ACC112 (cell line): ENCODE measurements at regions not wholly inside any gene's neighbourhood (a gene's known extent, or its start where the extent isn't known, plus 50 kb on each side); places are given as distances from the start of the nearest gene placed in this dataset.
A peak's percentile ranks its signal among the peaks of the same experiment; 100 is the strongest.
"Not testable (repeated sequence)": the region's sequence is repeated elsewhere in the genome, so short reads cannot be mapped to it uniquely, and the experiment has no call there.

Experiments used
- H2AFZ ChIP-seq: fragments of 200-600 bp; sonication (generic); one replicate; pipeline ENCODE4 v1.6.0; 2017; ENCODE audit warnings: antibody characterized with exemption, low read length; ENCODE audit not compliant: unreplicated experiment
- H3K27ac ChIP-seq: fragments of 200-600 bp; sonication (generic); 2 replicates; pipeline ENCODE4 v1.5.1; 2014; ENCODE audit warnings: low read depth, mild to moderate bottlenecking, antibody characterized with exemption, low read length, moderate library complexity
- H3K27me3 ChIP-seq: fragments of 200-600 bp; sonication (generic); 2 replicates; pipeline ENCODE4 v1.6.1; 2014; ENCODE audit warnings: mild to moderate bottlenecking, antibody characterized with exemption, low read length, moderate library complexity, mixed read lengths; ENCODE audit not compliant: insufficient read depth
- H3K36me3 ChIP-seq: fragments of 200-600 bp; sonication (generic); 2 replicates; pipeline ENCODE4 v1.6.1; 2016; ENCODE audit warnings: mild to moderate bottlenecking, antibody characterized with exemption, low read length, moderate library complexity, mixed read lengths; ENCODE audit not compliant: insufficient read depth
- H3K4me1 ChIP-seq: fragments of 200-600 bp; sonication (generic); one replicate; pipeline ENCODE4 v1.6.1; 2016; ENCODE audit warnings: low read length, mixed read lengths; ENCODE audit not compliant: insufficient read depth, unreplicated experiment, control insufficient read depth
- H3K4me3 ChIP-seq: fragments of 200-600 bp; sonication (generic); 2 replicates; pipeline ENCODE4 v1.5.1; 2014; ENCODE audit warnings: mild to moderate bottlenecking, low read depth, low read length
- H3K79me2 ChIP-seq: fragments of 200-600 bp; sonication (generic); one replicate; pipeline ENCODE4 v1.6.0; 2016; ENCODE audit warnings: low read length; ENCODE audit not compliant: control insufficient read depth, unreplicated experiment, insufficient read depth

- Histone ChIP-seq H2AFZ (no peak overlapping the region), H3K4me1 (peaks cover 25% of the 10 kb centered on the region), H3K36me3 (no peaks in the 10 kb centered on the region), H3K4me3 (no peak overlapping the region), H3K27me3 (no peaks in the 10 kb centered on the region), H3K27ac (no peak overlapping the region), H3K79me2 (no peaks in the 10 kb centered on the region)
Measured at GRCh38 chr21:14615359-14615974, 69.4 kb upstream of the SAMSN1 start.

GRCh38 chr21:14614287-14614686, 68.2 kb upstream of the SAMSN1 start:
- H3K4me1 ChIP-seq: peaks cover 25% of the 10 kb centered on the region
- H3K27ac ChIP-seq: no peak overlapping the region
- no peak overlapping the region for H2AFZ ChIP-seq
- H3K79me2 ChIP-seq: no peaks in the 10 kb centered on the region
- H3K4me3 ChIP-seq: no peak overlapping the region
- no peaks in the 10 kb centered on the region for H3K36me3 ChIP-seq
- H3K27me3 ChIP-seq: no peaks in the 10 kb centered on the region

GRCh38 chr21:14613486-14614224, 67.5 kb upstream of the SAMSN1 start:
- H3K4me3 ChIP-seq: no peak overlapping the region
- H3K4me1 ChIP-seq: peaks cover 25% of the 10 kb centered on the region
- peak overlapping the region; percentile 36 for H2AFZ ChIP-seq
- H3K27ac ChIP-seq: no peak overlapping the region
- H3K79me2 ChIP-seq: no peaks in the 10 kb centered on the region
- no peaks in the 10 kb centered on the region for H3K36me3 ChIP-seq
- no peaks in the 10 kb centered on the region for H3K27me3 ChIP-seq

GRCh38 chr21:14610119-14610518, 64.0 kb upstream of the SAMSN1 start:
- H3K27me3 ChIP-seq, H2AFZ ChIP-seq, H3K4me1 ChIP-seq, H3K36me3 ChIP-seq, H3K4me3 ChIP-seq, H3K79me2 ChIP-seq, H3K27ac ChIP-seq: not testable (repeated sequence)

- no peak overlapping the region for H2AFZ ChIP-seq
- no peaks in the 10 kb centered on the region for H3K27me3 ChIP-seq
- H3K36me3 ChIP-seq: no peaks in the 10 kb centered on the region
- no peak overlapping the region for H3K27ac ChIP-seq
- no peaks in the 10 kb centered on the region for H3K79me2 ChIP-seq
- H3K4me3 ChIP-seq: no peak overlapping the region
- H3K4me1 ChIP-seq: peaks cover 4% of the 10 kb centered on the region
Measured at GRCh38 chr21:14609274-14609673, 63.2 kb upstream of the SAMSN1 start.

- Histone ChIP-seq H3K79me2 (no peaks in the 10 kb centered on the region), H3K27me3 (no peaks in the 10 kb centered on the region), H3K36me3 (no peaks in the 10 kb centered on the region), H2AFZ (no peak overlapping the region), H3K4me3 (no peak overlapping the region), H3K27ac (no peak overlapping the region), H3K4me1 (peaks cover 14% of the 10 kb centered on the region)
Measured at GRCh38 chr21:14607262-14607661, 61.1 kb upstream of the SAMSN1 start.

- peak overlapping the region; percentile 81 for H2AFZ ChIP-seq
- H3K4me1 ChIP-seq: peaks cover 16% of the 10 kb centered on the region
- no peaks in the 10 kb centered on the region for H3K36me3 ChIP-seq
- no peaks in the 10 kb centered on the region for H3K79me2 ChIP-seq
- H3K4me3 ChIP-seq: peak overlapping the region; percentile 69
- H3K27me3 ChIP-seq: no peaks in the 10 kb centered on the region
- peak overlapping the region; percentile 69 for H3K27ac ChIP-seq
Measured at GRCh38 chr21:14603202-14603601, 57.1 kb upstream of the SAMSN1 start.

- Histone ChIP-seq H2AFZ (peak overlapping the region; percentile 81), H3K36me3 (no peaks in the 10 kb centered on the region), H3K27me3 (no peaks in the 10 kb centered on the region), H3K4me3 (peak overlapping the region; percentile 69), H3K27ac (peak overlapping the region; percentile 69), H3K79me2 (no peaks in the 10 kb centered on the region), H3K4me1 (peaks cover 16% of the 10 kb centered on the region)
Measured at GRCh38 chr21:14602382-14602958, 56.4 kb upstream of the SAMSN1 start.

- Histone ChIP-seq H3K4me1 (peaks cover 16% of the 10 kb centered on the region), H3K27ac (no peak overlapping the region), H3K36me3 (no peaks in the 10 kb centered on the region), H3K27me3 (no peaks in the 10 kb centered on the region), H3K79me2 (no peaks in the 10 kb centered on the region), H2AFZ (no peak overlapping the region), H3K4me3 (no peak overlapping the region)
Measured at GRCh38 chr21:14600569-14601297, 54.6 kb upstream of the SAMSN1 start.

- no peak overlapping the region for H2AFZ ChIP-seq
- peaks cover 9% of the 10 kb centered on the region for H3K4me1 ChIP-seq
Measured at GRCh38 chr21:14598065-14598464, 52.0 kb upstream of the SAMSN1 start.

More at GRCh38 chr21:14598065-14598464, 52.0 kb upstream of the SAMSN1 start:
- Histone ChIP-seq H3K4me3 (no peak overlapping the region), H3K36me3 (no peaks in the 10 kb centered on the region), H3K27me3 (no peaks in the 10 kb centered on the region), H3K27ac (no peak overlapping the region), H3K79me2 (no peaks in the 10 kb centered on the region)
